DMS 273 (cell line): ENCODE measurements at regions not wholly inside any gene's neighbourhood (a gene's known extent, or its start where the extent isn't known, plus 50 kb on each side); places are given as distances from the start of the nearest gene placed in this dataset.
"Not testable (repeated sequence)": the region's sequence is repeated elsewhere in the genome, so short reads cannot be mapped to it uniquely, and the experiment has no call there.

ENCODE experiments used
- DNase-seq: peaks from one replicate; lab custom pipeline; 2025; ENCODE audit not compliant: unreplicated experiment; lab: John Stamatoyannopoulos, UW

DNA sequence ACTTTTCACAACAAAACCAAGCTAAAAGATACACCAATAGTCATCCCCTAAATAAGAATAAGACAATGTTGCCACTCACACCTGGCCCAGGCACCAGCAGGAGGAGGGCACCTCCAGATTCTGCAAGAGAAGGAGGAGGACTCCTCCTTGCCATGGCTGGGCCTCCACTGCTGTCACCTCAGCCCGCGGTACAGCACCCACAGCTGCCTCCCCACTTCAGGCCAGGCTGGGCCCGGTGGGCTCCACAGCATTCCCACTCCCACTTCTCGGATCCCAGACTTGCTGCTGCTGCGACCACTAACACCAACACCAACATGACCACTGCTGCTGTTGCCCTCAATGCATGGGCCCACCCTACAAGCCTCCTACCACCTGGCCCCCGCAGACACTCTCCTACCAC lies 95.3 kb upstream of the POTED start:
- not testable (repeated sequence) for DNase-seq

GRCh38 chr21:13515980-13516379 lies 93.6 kb upstream of the POTED start:
- DNase-seq = not testable (repeated sequence)

- not testable (repeated sequence) for DNase-seq
Measured at GRCh38 chr21:13519971-13520370, 89.6 kb upstream of the POTED start.

DNA sequence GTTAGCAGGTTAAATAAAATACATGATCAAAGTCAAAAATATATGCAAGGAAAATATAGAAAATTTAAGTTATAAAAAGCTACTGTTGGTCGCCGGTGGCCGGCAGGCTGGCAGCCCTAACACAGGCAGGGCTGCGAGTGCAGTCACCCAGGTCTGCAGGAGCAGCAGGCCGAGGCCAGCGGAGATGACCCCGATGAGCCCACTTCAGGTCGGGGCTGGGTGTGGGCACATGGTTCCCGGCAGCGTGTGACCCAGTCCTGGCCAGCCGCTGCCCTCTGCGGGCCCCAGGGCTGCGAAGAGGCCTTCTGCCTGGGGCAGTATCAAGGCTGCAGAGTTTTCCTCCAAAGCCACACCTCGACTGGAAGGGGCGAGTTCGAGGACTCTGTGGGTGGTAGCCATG lies 84.6 kb upstream of the POTED start:
- not testable (repeated sequence) for DNase-seq

GRCh38 chr21:13529082-13529481 lies 80.5 kb upstream of the POTED start:
- DNase-seq = not testable (repeated sequence)

- peak; percentile 7 for DNase-seq
Measured at GRCh38 chr21:13529674-13530073, 79.9 kb upstream of the POTED start.

- not testable (repeated sequence) for DNase-seq
Measured at GRCh38 chr21:13530697-13531096, 78.9 kb upstream of the POTED start.

DNA sequence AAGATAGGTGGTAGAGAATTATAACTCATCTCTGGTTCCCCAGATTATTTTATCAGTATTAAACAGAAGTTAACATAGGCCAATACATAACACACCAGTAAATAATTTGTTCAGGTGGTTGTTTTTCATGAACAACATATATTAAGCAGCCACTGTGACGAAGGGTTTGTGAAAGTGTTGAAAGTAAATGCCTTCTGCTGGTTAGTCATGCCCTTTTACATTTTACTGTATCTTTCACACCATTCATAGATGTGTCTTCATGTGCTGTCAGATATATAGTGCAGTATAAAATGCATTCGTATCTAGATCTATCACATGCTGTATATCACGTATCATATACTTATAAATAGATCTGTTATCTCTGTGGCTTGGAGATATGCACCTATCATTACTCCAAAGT lies 66.1 kb upstream of the POTED start:
- DNase-seq = not testable (repeated sequence)

DNA sequence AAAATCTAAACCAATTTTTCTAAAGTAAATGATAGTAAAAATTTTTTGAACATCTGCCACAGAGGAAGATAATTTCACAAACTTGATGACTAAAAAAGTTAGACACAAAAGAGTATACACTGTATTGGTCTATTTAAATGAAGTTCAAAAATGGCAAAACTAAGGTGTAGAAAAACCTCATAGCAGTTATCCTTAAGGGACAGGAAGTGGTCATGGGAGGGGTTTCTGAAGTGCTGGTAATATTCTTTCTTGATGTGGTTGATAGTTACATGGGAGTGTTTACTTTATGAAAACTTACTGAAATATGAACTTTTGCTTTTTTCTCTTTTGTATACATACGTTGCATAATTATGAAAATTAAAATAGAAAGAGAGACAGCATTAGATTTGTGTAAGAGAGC lies 64.1 kb upstream of the POTED start:
- DNase-seq = not testable (repeated sequence)
